CD4-positive, alpha-beta T cell treated with Interleukin-21 for 1 hour (primary cell): ENCODE measurements at regions not wholly inside any gene's neighbourhood (a gene's known extent, or its start where the extent isn't known, plus 50 kb on each side); places are given as distances from the start of the nearest gene placed in this dataset.

Experiments used
- DNase-seq: peaks from one replicate; pipeline ENCODE4 v3.0.0-alpha.2; 2020

- no peak for DNase-seq
Measured at GRCh38 chr9:78756813-78757510, 460.0 kb downstream of the PSAT1 start.

GRCh38 chr9:78763424-78763823 is 466.5 kb downstream of the PSAT1 start:
- no peak for DNase-seq

GRCh38 chr9:78765861-78766260 is 468.9 kb downstream of the PSAT1 start:
- no peak for DNase-seq

- DNase-seq = no peak
Measured at GRCh38 chr9:78767490-78767889, 470.6 kb downstream of the PSAT1 start.

GRCh38 chr9:78769690-78770089 is 472.8 kb downstream of the PSAT1 start:
- no peak for DNase-seq

- DNase-seq = no peak
Measured at GRCh38 chr9:78775211-78775610, 478.3 kb downstream of the PSAT1 start.

- no peak for DNase-seq
Measured at GRCh38 chr9:78775696-78776295, 478.9 kb downstream of the PSAT1 start.

- no peak for DNase-seq
Measured at GRCh38 chr9:78777747-78778146, 480.8 kb downstream of the PSAT1 start.

- no peak for DNase-seq
Measured at GRCh38 chr9:78778318-78778717, 481.4 kb downstream of the PSAT1 start.

GRCh38 chr9:78778861-78779374 is 482.0 kb downstream of the PSAT1 start:
- no peak for DNase-seq

GRCh38 chr9:78781681-78782080 is 484.8 kb downstream of the PSAT1 start:
- DNase-seq = no peak

GRCh38 chr9:78782234-78782633 is 485.3 kb downstream of the PSAT1 start:
- DNase-seq = no peak

GRCh38 chr9:78782858-78783257 is 485.9 kb downstream of the PSAT1 start:
- DNase-seq = no peak

GRCh38 chr9:78783743-78784142 is 486.8 kb downstream of the PSAT1 start:
- no peak for DNase-seq

GRCh38 chr9:78786794-78787193 is 489.9 kb downstream of the PSAT1 start:
- no peak for DNase-seq

- no peak for DNase-seq
Measured at GRCh38 chr9:78788101-78788500, 491.2 kb downstream of the PSAT1 start.

GRCh38 chr9:78791779-78792178 is 494.9 kb downstream of the PSAT1 start:
- no peak for DNase-seq

GRCh38 chr9:78792745-78793144 is 495.8 kb downstream of the PSAT1 start:
- DNase-seq = no peak

GRCh38 chr9:78805771-78806170 is 508.8 kb downstream of the PSAT1 start:
- DNase-seq = no peak

- DNase-seq = no peak
Measured at GRCh38 chr9:78806492-78807160, 509.7 kb downstream of the PSAT1 start.

GRCh38 chr9:78807286-78807685 is 510.4 kb downstream of the PSAT1 start:
- no peak for DNase-seq

GRCh38 chr9:78808048-78808447 is 511.1 kb downstream of the PSAT1 start:
- DNase-seq = no peak

- DNase-seq = no peak
Measured at GRCh38 chr9:78811622-78812276, 514.8 kb downstream of the PSAT1 start.

- DNase-seq = no peak
Measured at GRCh38 chr9:78812665-78813064, 515.7 kb downstream of the PSAT1 start.
